ENCODE measurements at regions not wholly inside any gene's neighbourhood (a gene's known extent, or its start where the extent isn't known, plus 50 kb on each side); places are given as distances from the start of the nearest gene placed in this dataset.

- no peaks in the 10 kb centered on the region for H3K36me3 ChIP-seq (ENCODE audit: control insufficient read depth in 1 of 2, insufficient read depth in 2 of 2, low read length in 2 of 2)
These were observed 60.5 kb upstream of the MLIP start for GRCh38 chr6:54050750-54051149.

GRCh38 chr6:54053881-54054391 lies 57.3 kb upstream of the MLIP start:
- no peaks in the 10 kb centered on the region for H3K9me3 ChIP-seq (ENCODE audit: control insufficient read depth in 1 of 2, low read length in 2 of 2)
- peaks cover 12% of the 10 kb centered on the region in 2 donors for H3K4me1 ChIP-seq (ENCODE audit: control insufficient read depth in 1 of 2, insufficient read depth in 2 of 2, low read length in 2 of 2)
- H3K4me3 ChIP-seq (ENCODE audit: low read depth in 1 of 2, low read length in 2 of 2), result peak overlapping the region; percentile 29 to 50
- H3K36me3 ChIP-seq (ENCODE audit: control insufficient read depth in 1 of 2, insufficient read depth in 2 of 2, low read length in 2 of 2), result no peaks in the 10 kb centered on the region
- no peaks in the 10 kb centered on the region for H3K27me3 ChIP-seq (ENCODE audit: control insufficient read depth in 1 of 2, insufficient read depth in 2 of 2, low read length in 2 of 2)
- H3K9ac ChIP-seq (ENCODE audit: low read depth in 1 of 2, low read length in 2 of 2), result no peak overlapping the region
- H3K27ac ChIP-seq (ENCODE audit: low read depth, low read length), result no peak overlapping the region

More at GRCh38 chr6:54050750-54051149, 60.5 kb upstream of the MLIP start:
- no peak overlapping the region for H3K27ac ChIP-seq (ENCODE audit: low read depth, low read length)
- H3K4me1 ChIP-seq (ENCODE audit: control insufficient read depth in 1 of 2, insufficient read depth in 2 of 2, low read length in 2 of 2), result peaks cover 12% of the 10 kb centered on the region in 2 donors
- H3K9ac ChIP-seq (ENCODE audit: low read depth in 1 of 2, low read length in 2 of 2), result no peak overlapping the region
- no peaks in the 10 kb centered on the region for H3K27me3 ChIP-seq (ENCODE audit: control insufficient read depth in 1 of 2, insufficient read depth in 2 of 2, low read length in 2 of 2)
- no peak overlapping the region for H3K4me3 ChIP-seq (ENCODE audit: low read depth in 1 of 2, low read length in 2 of 2)
- H3K9me3 ChIP-seq (ENCODE audit: control insufficient read depth in 1 of 2, low read length in 2 of 2), result no peaks in the 10 kb centered on the region

GRCh38 chr6:54056105-54056504 lies 55.1 kb upstream of the MLIP start:
- no peaks in the 10 kb centered on the region for H3K36me3 ChIP-seq (ENCODE audit: control insufficient read depth in 1 of 2, insufficient read depth in 2 of 2, low read length in 2 of 2)
- no peak overlapping the region for H3K4me3 ChIP-seq (ENCODE audit: low read depth in 1 of 2, low read length in 2 of 2)
- H3K27me3 ChIP-seq (ENCODE audit: control insufficient read depth in 1 of 2, insufficient read depth in 2 of 2, low read length in 2 of 2), result no peaks in the 10 kb centered on the region
- H3K9me3 ChIP-seq (ENCODE audit: control insufficient read depth in 1 of 2, low read length in 2 of 2), result no peaks in the 10 kb centered on the region
- no peak overlapping the region for H3K27ac ChIP-seq (ENCODE audit: low read depth, low read length)
- H3K4me1 ChIP-seq (ENCODE audit: control insufficient read depth in 1 of 2, insufficient read depth in 2 of 2, low read length in 2 of 2), result peaks cover 13 to 22% of the 10 kb centered on the region in 2 donors
- H3K9ac ChIP-seq (ENCODE audit: low read depth in 1 of 2, low read length in 2 of 2), result no peak overlapping the region

- H3K9ac ChIP-seq (ENCODE audit: low read depth in 1 of 2, low read length in 2 of 2), result no peak overlapping the region
- no peaks in the 10 kb centered on the region for H3K9me3 ChIP-seq (ENCODE audit: control insufficient read depth in 1 of 2, low read length in 2 of 2)
- H3K27me3 ChIP-seq (ENCODE audit: control insufficient read depth in 1 of 2, insufficient read depth in 2 of 2, low read length in 2 of 2), result no peaks in the 10 kb centered on the region
- H3K27ac ChIP-seq (ENCODE audit: low read depth, low read length), result no peak overlapping the region
- H3K36me3 ChIP-seq (ENCODE audit: control insufficient read depth in 1 of 2, insufficient read depth in 2 of 2, low read length in 2 of 2), result no peaks in the 10 kb centered on the region
- H3K4me1 ChIP-seq (ENCODE audit: control insufficient read depth in 1 of 2, insufficient read depth in 2 of 2, low read length in 2 of 2), result peaks cover 16 to 30% of the 10 kb centered on the region in 2 donors
- no peak overlapping the region for H3K4me3 ChIP-seq (ENCODE audit: low read depth in 1 of 2, low read length in 2 of 2)
These were observed 54.2 kb upstream of the MLIP start for GRCh38 chr6:54057058-54057457.

- H3K4me3 ChIP-seq (ENCODE audit: low read depth in 1 of 2, low read length in 2 of 2), result no peak overlapping the region
- no peaks in the 10 kb centered on the region for H3K27me3 ChIP-seq (ENCODE audit: control insufficient read depth in 1 of 2, insufficient read depth in 2 of 2, low read length in 2 of 2)
- no peaks in the 10 kb centered on the region for H3K36me3 ChIP-seq (ENCODE audit: control insufficient read depth in 1 of 2, insufficient read depth in 2 of 2, low read length in 2 of 2)
- no peak overlapping the region for H3K9ac ChIP-seq (ENCODE audit: low read depth in 1 of 2, low read length in 2 of 2)
- no peak overlapping the region for H3K27ac ChIP-seq (ENCODE audit: low read depth, low read length)
- H3K9me3 ChIP-seq (ENCODE audit: control insufficient read depth in 1 of 2, low read length in 2 of 2), result no peaks in the 10 kb centered on the region
- H3K4me1 ChIP-seq (ENCODE audit: control insufficient read depth in 1 of 2, insufficient read depth in 2 of 2, low read length in 2 of 2), result peaks cover 16 to 30% of the 10 kb centered on the region in 2 donors
These were observed 53.0 kb upstream of the MLIP start for GRCh38 chr6:54058236-54058635.

GRCh38 chr6:54059683-54060082 lies 51.6 kb upstream of the MLIP start:
- Histone ChIP-seq H3K27me3 (ENCODE audit: control insufficient read depth in 1 of 2, insufficient read depth in 2 of 2, low read length in 2 of 2) (no peaks in the 10 kb centered on the region), H3K9me3 (ENCODE audit: control insufficient read depth in 1 of 2, low read length in 2 of 2) (no peaks in the 10 kb centered on the region), H3K36me3 (ENCODE audit: control insufficient read depth in 1 of 2, insufficient read depth in 2 of 2, low read length in 2 of 2) (no peaks in the 10 kb centered on the region), H3K9ac (ENCODE audit: low read depth in 1 of 2, low read length in 2 of 2) (no peak overlapping the region), H3K4me1 (ENCODE audit: control insufficient read depth in 1 of 2, insufficient read depth in 2 of 2, low read length in 2 of 2) (peaks cover 4 to 22% of the 10 kb centered on the region in 2 donors), H3K27ac (ENCODE audit: low read depth, low read length) (no peak overlapping the region), H3K4me3 (ENCODE audit: low read depth in 1 of 2, low read length in 2 of 2) (peak overlapping the region in 1 of 2 donors; percentile 34)

- no peaks in the 10 kb centered on the region for H3K27me3 ChIP-seq (ENCODE audit: control insufficient read depth in 1 of 2, insufficient read depth in 2 of 2, low read length in 2 of 2)
- no peak overlapping the region for H3K4me3 ChIP-seq (ENCODE audit: low read depth in 1 of 2, low read length in 2 of 2)
- H3K9ac ChIP-seq (ENCODE audit: low read depth in 1 of 2, low read length in 2 of 2), result no peak overlapping the region
- no peaks in the 10 kb centered on the region for H3K9me3 ChIP-seq (ENCODE audit: control insufficient read depth in 1 of 2, low read length in 2 of 2)
- H3K36me3 ChIP-seq (ENCODE audit: control insufficient read depth in 1 of 2, insufficient read depth in 2 of 2, low read length in 2 of 2), result no peaks in the 10 kb centered on the region
- peaks cover 4 to 22% of the 10 kb centered on the region in 2 donors for H3K4me1 ChIP-seq (ENCODE audit: control insufficient read depth in 1 of 2, insufficient read depth in 2 of 2, low read length in 2 of 2)
- H3K27ac ChIP-seq (ENCODE audit: low read depth, low read length), result no peak overlapping the region
These were observed 51.0 kb upstream of the MLIP start for GRCh38 chr6:54060286-54060685.
